ENCODE measurements at regions not wholly inside any gene's neighbourhood (a gene's known extent, or its start where the extent isn't known, plus 50 kb on each side); places are given as distances from the start of the nearest gene placed in this dataset.
"Not testable (repeated sequence)": the region's sequence is repeated elsewhere in the genome, so short reads cannot be mapped to it uniquely, and the experiment has no call there.

DNA sequence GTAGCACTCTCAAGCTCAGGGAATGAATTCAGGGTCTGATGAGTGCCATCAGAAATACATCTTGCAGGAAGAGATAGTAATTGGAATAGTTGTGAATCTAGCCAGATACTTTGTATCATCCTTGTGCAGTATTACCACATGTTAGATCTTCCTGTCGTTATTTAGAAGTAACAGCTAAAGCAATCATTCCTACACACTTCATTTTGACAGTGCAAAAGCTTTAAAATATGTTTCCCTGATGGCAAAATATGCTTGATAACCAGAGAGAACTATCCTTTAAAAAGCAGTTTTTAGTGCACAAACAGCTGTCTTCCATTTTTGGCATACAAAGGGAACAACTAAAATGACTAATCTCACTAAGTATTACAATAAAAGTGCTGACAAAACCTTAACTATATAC, 149.5 kb upstream of the SLC38A2 start:
- DNase-seq (ENCODE audit: low spot score), result no peak

DNA sequence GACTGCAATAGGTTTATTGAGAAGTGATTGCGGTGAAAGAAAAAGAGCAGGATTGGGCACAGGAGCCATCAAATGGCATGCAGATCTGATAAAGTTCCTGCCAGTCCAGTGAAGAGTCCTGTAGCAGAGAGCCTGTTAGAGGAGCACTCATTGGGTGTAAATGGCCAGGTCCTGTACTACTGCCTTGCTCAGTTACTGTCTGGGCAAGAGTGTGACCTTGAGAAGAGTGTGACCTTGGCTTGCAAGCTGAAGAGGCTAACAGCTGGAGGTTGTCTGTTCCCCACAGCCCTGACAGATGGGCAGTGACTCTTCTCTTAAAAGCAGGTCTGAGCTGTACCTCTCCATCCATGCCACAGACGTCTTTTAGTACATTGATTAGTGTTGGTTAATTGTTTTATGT, 148.6 kb upstream of the SLC38A2 start:
- no peak for DNase-seq (ENCODE audit: low spot score)

DNA sequence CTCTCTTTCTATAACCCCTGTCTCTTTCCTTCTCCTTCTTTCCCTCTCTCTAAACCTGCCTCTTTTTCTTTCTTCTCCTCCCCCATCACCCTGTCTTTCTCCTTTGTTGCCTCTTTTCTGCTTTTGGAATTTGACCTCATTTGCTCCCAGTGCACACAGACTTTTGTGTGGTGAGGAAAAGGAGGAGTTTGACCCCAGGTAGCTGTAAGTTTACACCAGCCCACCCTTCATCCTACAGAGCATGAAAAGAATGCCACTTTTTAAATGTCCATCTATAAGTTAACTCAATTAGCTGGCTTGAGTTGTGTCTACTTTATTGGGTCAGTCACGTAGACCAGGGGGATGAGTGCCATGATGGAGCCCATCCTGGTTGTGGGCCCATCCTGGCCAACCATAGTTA, 146.8 kb upstream of the SLC38A2 start:
- no peak for DNase-seq (ENCODE audit: low spot score)

DNA sequence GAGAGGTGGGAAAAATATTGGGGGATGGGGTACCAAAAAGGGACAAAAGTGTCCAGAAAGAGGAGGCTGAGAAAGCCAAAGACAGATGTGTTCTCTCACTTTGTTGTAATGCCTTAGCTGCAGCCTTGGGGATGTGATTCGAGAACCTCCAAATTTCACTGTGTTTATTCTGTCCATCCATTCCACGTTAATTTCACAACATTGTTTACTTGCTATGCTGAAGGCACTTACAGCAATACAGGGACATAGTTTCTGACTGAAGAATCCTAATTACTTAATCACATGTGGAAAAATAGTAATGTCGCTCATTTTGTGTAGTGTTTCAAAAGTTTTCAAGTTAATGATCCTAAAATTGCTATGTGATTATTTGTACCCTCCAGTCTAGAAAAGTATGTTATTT, 146.2 kb upstream of the SLC38A2 start:
- DNase-seq (ENCODE audit: low spot score), result no peak

GRCh38 chr12:46518169-46518568, 145.6 kb upstream of the SLC38A2 start:
- DNase-seq (ENCODE audit: low spot score), result no peak

GRCh38 chr12:46517579-46517962, 145.0 kb upstream of the SLC38A2 start:
- DNase-seq (ENCODE audit: low spot score), result no peak

DNA sequence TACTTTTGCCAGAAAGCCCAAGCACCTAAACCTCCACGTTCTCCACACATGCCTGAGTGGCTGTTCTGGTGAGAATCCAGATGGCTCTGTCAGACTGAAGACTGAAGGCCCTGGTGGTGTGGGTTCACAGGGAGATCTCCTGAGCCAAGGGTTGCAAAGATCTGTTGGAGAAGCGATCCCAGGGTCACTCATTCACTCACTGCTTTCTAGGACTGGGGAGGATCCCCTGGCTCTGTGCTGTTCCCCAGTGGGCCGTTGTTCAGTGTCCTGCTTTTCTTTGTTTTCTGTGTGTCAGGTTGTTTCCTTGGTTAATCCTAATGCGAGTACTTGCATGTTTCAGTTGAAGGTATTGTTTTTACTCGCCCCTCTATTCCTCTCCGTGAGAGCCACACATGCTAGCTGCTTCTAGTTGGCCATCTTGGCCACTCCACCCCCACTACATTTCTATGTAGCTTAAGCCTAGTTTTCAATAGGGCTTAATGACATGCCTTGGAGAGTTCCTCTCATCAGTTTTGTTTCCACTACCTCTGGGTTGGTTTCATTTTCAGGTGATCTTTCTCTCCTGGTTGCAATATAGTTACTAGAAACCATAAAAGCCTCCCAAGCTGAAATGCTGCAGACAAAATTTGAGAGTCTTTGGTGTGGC, 144.5 kb upstream of the SLC38A2 start:
- DNase-seq (ENCODE audit: low spot score), result no peak

DNA sequence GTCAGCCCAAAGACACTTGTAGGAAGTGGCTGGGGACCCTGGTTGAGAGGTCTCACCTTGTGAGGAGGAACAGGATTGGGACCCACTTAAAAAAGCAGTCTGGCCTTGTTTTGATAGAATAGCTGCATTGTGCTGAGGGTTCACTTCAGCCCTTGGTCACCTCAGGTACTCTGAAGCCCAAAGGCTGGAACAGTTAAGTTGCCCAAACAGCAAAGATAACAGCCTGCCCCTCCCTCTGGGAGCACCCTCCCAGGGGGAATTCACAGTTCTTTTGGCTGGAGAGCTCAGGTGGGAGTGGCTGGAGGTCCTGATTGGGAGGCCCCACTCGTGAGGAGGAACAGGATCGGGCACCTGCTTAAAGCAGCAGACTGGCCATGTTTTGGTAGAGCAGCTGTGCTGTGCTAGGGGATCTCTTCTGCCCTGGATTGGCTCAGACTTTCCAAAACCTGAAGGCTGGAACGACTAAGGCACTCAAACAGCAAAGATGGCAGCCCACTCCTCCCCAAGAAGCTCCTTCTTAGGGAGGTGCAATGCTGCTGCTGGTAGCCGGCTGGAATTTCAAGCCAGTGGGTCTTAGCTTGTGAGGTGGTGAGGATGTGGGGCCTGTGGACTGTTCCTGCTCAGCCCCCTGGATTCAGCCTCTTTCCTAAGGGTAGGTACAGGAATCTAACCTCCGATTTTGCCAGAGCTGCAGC, 143.8 kb upstream of the SLC38A2 start:
- no peak for DNase-seq (ENCODE audit: low spot score)

GRCh38 chr12:46515829-46516228, 143.3 kb upstream of the SLC38A2 start:
- no peak for DNase-seq (ENCODE audit: low spot score)

GRCh38 chr12:46514886-46515285, 142.3 kb upstream of the SLC38A2 start:
- no peak for DNase-seq (ENCODE audit: low spot score)

GRCh38 chr12:46510257-46510656, 137.7 kb upstream of the SLC38A2 start:
- not testable (repeated sequence) for DNase-seq (ENCODE audit: low spot score)

DNA sequence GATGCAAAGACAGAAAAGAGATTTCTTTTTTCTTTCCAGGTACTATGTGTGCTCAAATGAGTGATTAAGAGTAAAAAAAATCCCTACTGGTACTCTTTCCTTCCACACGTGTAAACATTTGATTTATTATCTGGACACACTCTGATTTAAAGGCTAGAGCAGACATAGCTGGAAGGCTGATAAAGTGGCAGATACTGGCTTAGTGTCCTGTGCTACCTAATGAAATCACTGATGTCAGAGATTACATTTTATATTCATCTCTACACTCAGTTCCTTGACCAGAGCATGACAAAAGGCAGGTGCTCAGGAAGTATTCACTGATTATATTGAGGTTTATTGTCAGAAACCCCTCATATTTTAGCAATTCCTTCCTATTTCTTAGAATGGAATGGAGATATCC, 136.6 kb upstream of the SLC38A2 start:
- DNase-seq (ENCODE audit: low spot score), result no peak

- DNase-seq (ENCODE audit: low spot score), result no peak
Measured at GRCh38 chr12:46508651-46509050, 136.1 kb upstream of the SLC38A2 start.

GRCh38 chr12:46507766-46508165, 135.2 kb upstream of the SLC38A2 start:
- no peak for DNase-seq (ENCODE audit: low spot score)

GRCh38 chr12:46506961-46507360, 134.4 kb upstream of the SLC38A2 start:
- no peak for DNase-seq (ENCODE audit: low spot score)

- DNase-seq (ENCODE audit: low spot score), result no peak
Measured at GRCh38 chr12:46506198-46506597, 133.6 kb upstream of the SLC38A2 start.

GRCh38 chr12:46504494-46504893, 131.9 kb upstream of the SLC38A2 start:
- no peak for DNase-seq (ENCODE audit: low spot score)

GRCh38 chr12:46503637-46504175, 131.1 kb upstream of the SLC38A2 start:
- no peak for DNase-seq (ENCODE audit: low spot score)

DNA sequence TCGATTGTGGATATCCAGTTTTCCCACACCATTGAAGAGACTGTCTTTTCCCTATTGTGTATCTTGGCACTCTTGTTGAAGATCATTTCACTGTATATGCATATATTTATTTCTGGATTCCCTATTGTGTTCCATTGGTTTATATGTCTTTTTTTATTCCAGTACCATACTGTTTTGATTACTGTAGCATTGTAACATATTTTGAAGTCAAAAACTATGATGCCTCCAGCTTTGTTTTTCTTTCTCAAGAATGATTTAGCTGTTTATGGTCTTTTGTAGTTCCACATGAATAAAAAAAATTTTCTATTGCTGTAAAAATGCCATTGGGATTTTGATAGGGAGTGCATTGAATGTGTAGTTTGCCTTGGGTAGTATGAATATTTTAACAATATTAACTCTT, 128.1 kb upstream of the SLC38A2 start:
- DNase-seq (ENCODE audit: low spot score), result no peak

GRCh38 chr12:46499901-46500300, 127.3 kb upstream of the SLC38A2 start:
- DNase-seq (ENCODE audit: low spot score), result no peak

GRCh38 chr12:46499226-46499625, 126.7 kb upstream of the SLC38A2 start:
- DNase-seq (ENCODE audit: low spot score), result no peak

GRCh38 chr12:46497739-46498138, 125.2 kb upstream of the SLC38A2 start:
- no peak for DNase-seq (ENCODE audit: low spot score)

- DNase-seq (ENCODE audit: low spot score), result no peak
Measured at GRCh38 chr12:46494424-46494823, 121.9 kb upstream of the SLC38A2 start.

Data from mesenteric fat pad (tissue), 1 donor.